ENCODE measurements at regions not wholly inside any gene's neighbourhood (a gene's known extent, or its start where the extent isn't known, plus 50 kb on each side); places are given as distances from the start of the nearest gene placed in this dataset.
A peak's percentile ranks its signal among the peaks of the same experiment; 100 is the strongest.

DNA sequence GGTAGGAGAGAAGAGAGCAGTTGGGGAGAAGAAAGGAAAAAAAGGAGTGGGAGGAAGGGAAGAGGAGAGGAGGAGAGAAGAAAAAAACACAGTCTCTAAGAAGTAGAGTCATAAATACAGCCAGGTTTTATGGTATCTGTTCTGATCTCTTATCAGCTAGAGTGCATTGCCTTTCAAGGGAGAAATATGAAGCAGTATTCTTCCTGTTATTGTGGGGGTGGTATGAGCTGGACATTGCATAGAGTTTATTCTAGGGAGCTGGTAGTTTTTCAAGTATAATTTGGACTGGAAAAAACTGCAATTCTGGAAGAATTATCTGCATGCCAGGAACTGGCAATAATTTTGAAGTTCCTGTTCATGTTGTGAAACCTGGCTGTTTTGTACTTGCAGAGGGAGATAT is 54.9 kb upstream of the TAB3 start:
- peak; percentile 36 to 37 for DNase-seq
- Histone ChIP-seq H3K4me3 (ENCODE audit: low read depth in 1 of 3, low read length in 3 of 3) (no peak overlapping the region), H3K27ac (ENCODE audit: low read depth in 1 of 3, low read length in 2 of 3) (peak overlapping the region in 1 of 3 donors; percentile 53), H3K9me3 (ENCODE audit: control insufficient read depth in 2 of 2, insufficient read depth in 1 of 2, low read depth in 1 of 2, low read length in 1 of 2) (peaks cover 0 to 3% of the 10 kb centered on the region in 2 donors), H3K27me3 (ENCODE audit: control insufficient read depth in 3 of 3, insufficient read depth in 3 of 3, low read length in 3 of 3) (no peaks in the 10 kb centered on the region), H3K4me1 (ENCODE audit: control insufficient read depth in 3 of 3, insufficient read depth in 2 of 3, low read depth in 1 of 3, low read length in 2 of 3) (peaks cover 0 to 10% (median 0%) of the 10 kb centered on the region in 3 donors), H3K36me3 (ENCODE audit: control insufficient read depth in 3 of 3, insufficient read depth in 2 of 3, low read depth in 1 of 3, low read length in 3 of 3) (no peaks in the 10 kb centered on the region)
- no peak for FAIRE-seq

- Histone ChIP-seq H3K4me1 (ENCODE audit: control insufficient read depth in 3 of 3, insufficient read depth in 2 of 3, low read depth in 1 of 3, low read length in 2 of 3) (peaks cover 0 to 10% (median 0%) of the 10 kb centered on the region in 3 donors), H3K4me3 (ENCODE audit: low read depth in 1 of 3, low read length in 3 of 3) (no peak overlapping the region), H3K27me3 (ENCODE audit: control insufficient read depth in 3 of 3, insufficient read depth in 3 of 3, low read length in 3 of 3) (no peaks in the 10 kb centered on the region), H3K27ac (ENCODE audit: low read depth in 1 of 3, low read length in 2 of 3) (no peak overlapping the region), H3K36me3 (ENCODE audit: control insufficient read depth in 3 of 3, insufficient read depth in 2 of 3, low read depth in 1 of 3, low read length in 3 of 3) (no peaks in the 10 kb centered on the region), H3K9me3 (ENCODE audit: control insufficient read depth in 2 of 2, insufficient read depth in 1 of 2, low read depth in 1 of 2, low read length in 1 of 2) (peaks cover 0 to 3% of the 10 kb centered on the region in 2 donors)
- FAIRE-seq (no peak), DNase-seq (no peak)
- 42 to 58% (median 57%) methylated on average over 1 of the region's 1 CpG for WGBS, 3 donors
Observed at GRCh38 chrX:30941898-30942297, 52.8 kb upstream of the TAB3 start.

DNA sequence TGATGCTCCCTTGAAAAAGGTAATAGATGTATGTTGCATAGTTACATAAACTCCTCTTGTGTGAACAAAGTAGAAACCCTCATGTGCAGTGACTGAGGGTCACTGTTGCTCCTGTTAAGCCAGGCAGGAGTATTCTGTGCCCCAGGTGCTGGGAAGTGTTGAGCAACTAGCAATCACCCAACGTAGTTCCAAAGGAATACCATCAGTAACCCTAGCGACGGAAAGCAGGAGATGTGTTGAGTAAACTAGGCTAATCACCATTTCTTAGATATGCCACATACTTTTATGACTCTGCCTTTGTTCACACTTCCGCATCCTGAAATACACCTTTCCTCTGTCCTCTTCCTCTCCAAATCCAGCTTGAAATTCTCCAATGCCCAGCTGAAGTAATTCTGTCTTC is 50.9 kb upstream of the TAB3 start:
- H3K36me3 ChIP-seq (ENCODE audit: control insufficient read depth in 3 of 3, insufficient read depth in 2 of 3, low read depth in 1 of 3, low read length in 3 of 3): no peaks in the 10 kb centered on the region
- H3K27me3 ChIP-seq (ENCODE audit: control insufficient read depth in 3 of 3, insufficient read depth in 3 of 3, low read length in 3 of 3): no peaks in the 10 kb centered on the region
- DNase-seq: peak; percentile 76 to 84
- H3K9me3 ChIP-seq (ENCODE audit: control insufficient read depth in 2 of 2, insufficient read depth in 1 of 2, low read depth in 1 of 2, low read length in 1 of 2): peaks cover 0 to 3% of the 10 kb centered on the region in 2 donors
- no peak for FAIRE-seq
- peak overlapping the region in 1 of 3 donors; percentile 83 for H3K27ac ChIP-seq (ENCODE audit: low read depth in 1 of 3, low read length in 2 of 3)
- 16 to 56% (median 40%) methylated on average over 4 of the region's 4 CpGs for WGBS, 3 donors
- H3K4me1 ChIP-seq (ENCODE audit: control insufficient read depth in 3 of 3, insufficient read depth in 2 of 3, low read depth in 1 of 3, low read length in 2 of 3): peaks cover 0 to 10% (median 0%) of the 10 kb centered on the region in 3 donors
- H3K4me3 ChIP-seq (ENCODE audit: low read depth in 1 of 3, low read length in 3 of 3): no peak overlapping the region
